Effector memory CD8-positive, alpha-beta T cell (primary cell): ENCODE measurements at regions not wholly inside any gene's neighbourhood (a gene's known extent, or its start where the extent isn't known, plus 50 kb on each side); places are given as distances from the start of the nearest gene placed in this dataset.

Experiments
- ATAC-seq: fragments of 150-1000 bp; cut with Tn5 transposase; replicated peaks from 2 replicates; pipeline ENCODE4 v1.10.0; 2021; ENCODE audit warnings: mild to moderate bottlenecking, moderate library complexity
- DNase-seq, 3 experiments: peaks; one replicate each; pipeline ENCODE4 v3.0.0; 2021
- H3K27ac Mint-ChIP-seq, 2 donors: one replicate each; pipeline ENCODE4 v1.8.0; 2022; ENCODE audit warnings: mild to moderate bottlenecking in 2 of 2, mixed read lengths in 2 of 2, moderate library complexity in 2 of 2
- H3K27me3 Mint-ChIP-seq, 2 donors: one replicate each; pipeline ENCODE4 v1.8.0; 2022; ENCODE audit warnings: mixed read lengths in 2 of 2
- H3K36me3 Mint-ChIP-seq: one replicate; pipeline ENCODE4 v1.8.0; 2022; ENCODE audit warnings: mild to moderate bottlenecking, moderate library complexity, mixed read lengths; ENCODE audit not compliant: insufficient read depth
- H3K4me1 Mint-ChIP-seq, 2 donors: one replicate each; pipeline ENCODE4 v1.8.0; 2022; ENCODE audit warnings: low read depth in 2 of 2, mixed read lengths in 2 of 2
- H3K4me3 Mint-ChIP-seq, 2 donors: one replicate each; pipeline ENCODE4 v1.8.0; 2022; ENCODE audit warnings: mild to moderate bottlenecking in 2 of 2, mixed read lengths in 2 of 2, moderate library complexity in 2 of 2
- H3K9me3 Mint-ChIP-seq, 2 donors: one replicate each; pipeline ENCODE4 v1.8.0; 2022; ENCODE audit warnings: mixed read lengths in 2 of 2

- Mint-ChIP-seq H3K36me3 (no peaks in the 10 kb centered on the region), H3K4me3 (no peak overlapping the region), H3K4me1 (peaks cover 2 to 5% of the 10 kb centered on the region in 2 donors), H3K9me3 (peaks cover 8 to 10% of the 10 kb centered on the region in 2 donors), H3K27me3 (peaks cover 22 to 29% of the 10 kb centered on the region in 2 donors), H3K27ac (no peak overlapping the region)
- no peak for ATAC-seq
- DNase-seq: no peak
Measured at GRCh38 chr16:86215233-86215978, 294.9 kb upstream of the FOXF1 start.

DNA sequence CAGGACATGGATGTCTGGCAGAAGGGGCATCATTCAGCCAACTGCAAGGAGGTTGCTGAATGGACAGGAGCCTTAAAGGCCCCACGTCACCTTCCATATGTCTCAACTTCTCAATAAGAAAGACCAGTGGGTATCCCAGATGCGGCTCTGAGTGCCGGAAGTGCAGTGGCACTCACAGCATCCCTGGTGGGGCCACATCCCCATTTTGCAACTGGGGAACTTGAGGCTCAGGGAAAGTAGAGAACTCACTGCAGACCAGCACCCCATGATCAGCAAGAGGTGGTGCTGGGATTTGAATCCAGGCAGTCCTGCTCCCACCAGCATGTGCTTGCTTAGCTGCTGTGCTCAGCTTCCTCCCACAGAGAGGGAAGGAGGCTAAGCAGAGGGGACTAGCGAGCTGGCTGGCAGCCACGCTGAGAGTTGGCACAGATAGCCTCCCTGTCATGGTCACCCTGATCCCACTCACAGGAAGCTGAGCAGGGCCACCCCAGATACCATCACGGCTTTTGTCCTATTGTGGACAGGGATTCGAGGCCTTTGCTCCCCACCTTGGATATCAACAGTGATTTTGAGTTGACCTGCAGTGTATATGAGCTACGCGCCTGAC, 294.2 kb upstream of the FOXF1 start:
- Mint-ChIP-seq H3K9me3 (peaks cover 8 to 10% of the 10 kb centered on the region in 2 donors), H3K4me3 (no peak overlapping the region), H3K4me1 (peaks cover 2 to 5% of the 10 kb centered on the region in 2 donors), H3K27me3 (peaks cover 28 to 29% of the 10 kb centered on the region in 2 donors), H3K27ac (no peak overlapping the region), H3K36me3 (no peaks in the 10 kb centered on the region)
- ATAC-seq: no peak
- no peak for DNase-seq

DNA sequence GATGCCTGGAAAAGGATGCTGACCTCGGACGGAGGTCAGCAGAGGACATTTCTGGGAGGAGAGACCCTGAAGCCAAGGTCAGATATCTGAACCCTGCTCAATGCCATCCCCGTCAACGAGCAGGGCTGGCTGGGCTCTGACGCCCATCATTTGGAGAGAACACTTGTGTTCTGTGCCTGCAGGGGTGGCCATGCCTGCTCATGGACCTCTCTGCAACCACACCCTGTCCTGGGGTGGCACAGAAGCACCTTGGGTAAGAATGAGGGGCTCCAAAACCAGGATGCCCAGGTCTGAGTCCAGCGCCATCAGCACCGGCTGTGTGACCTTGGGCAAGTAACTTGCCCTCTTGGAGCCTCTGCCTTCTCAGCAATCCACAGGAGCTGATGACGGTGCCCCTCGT, 293.7 kb upstream of the FOXF1 start:
- H3K4me3 Mint-ChIP-seq: no peak overlapping the region
- no peaks in the 10 kb centered on the region for H3K36me3 Mint-ChIP-seq
- H3K27ac Mint-ChIP-seq: no peak overlapping the region
- DNase-seq (no peak), ATAC-seq (no peak)
- H3K4me1 Mint-ChIP-seq: peaks cover 2 to 5% of the 10 kb centered on the region in 2 donors
- peaks cover 8 to 10% of the 10 kb centered on the region in 2 donors for H3K9me3 Mint-ChIP-seq
- peaks cover 28 to 29% of the 10 kb centered on the region in 2 donors for H3K27me3 Mint-ChIP-seq

DNA sequence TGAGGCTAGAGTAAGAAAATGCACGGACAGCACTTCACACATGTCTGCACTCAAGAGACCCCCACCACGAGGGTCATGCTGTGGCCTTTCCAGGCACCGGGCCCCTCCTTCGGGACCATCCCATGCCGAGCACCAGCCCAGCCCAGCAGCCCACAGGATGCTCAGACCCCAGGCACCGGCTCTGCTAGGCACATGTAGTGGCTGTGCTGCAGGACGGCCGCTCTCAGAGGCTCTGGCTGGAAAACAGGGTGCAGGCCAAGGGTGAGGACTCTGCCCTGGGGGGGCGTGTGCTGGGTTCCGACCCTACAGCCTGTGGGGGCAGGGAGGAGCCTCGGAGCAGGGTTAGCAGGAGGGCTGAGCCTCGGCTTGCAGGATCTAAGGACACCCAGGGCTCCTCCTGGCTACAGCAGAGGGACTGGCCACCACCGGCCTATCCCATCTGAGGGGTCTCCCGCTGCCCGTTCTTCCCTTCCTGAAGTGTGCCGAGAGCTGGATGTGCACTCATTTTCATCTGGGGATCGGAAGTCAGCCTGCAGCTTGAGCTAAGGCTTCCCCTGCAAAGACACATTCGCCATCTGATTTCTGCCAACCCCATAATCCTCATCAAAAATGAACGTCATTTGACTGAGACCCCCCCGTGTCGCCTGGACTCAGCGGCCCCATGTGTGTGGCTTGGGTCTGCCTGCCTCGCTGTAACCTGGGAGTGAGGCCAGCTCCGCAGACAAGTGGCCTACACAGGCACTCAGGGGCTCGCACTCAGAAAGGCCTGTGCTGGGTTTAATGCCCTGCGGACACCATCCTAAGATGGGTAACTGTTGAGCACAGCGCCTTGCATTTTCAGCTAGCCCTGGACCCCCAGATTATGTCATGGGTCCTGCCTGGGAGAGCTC, 293.1 kb upstream of the FOXF1 start:
- DNase-seq (no peak), ATAC-seq (no peak)
- H3K4me1 Mint-ChIP-seq: peaks cover 2 to 5% of the 10 kb centered on the region in 2 donors
- no peak overlapping the region for H3K4me3 Mint-ChIP-seq
- H3K27me3 Mint-ChIP-seq: peaks cover 28 to 29% of the 10 kb centered on the region in 2 donors
- no peak overlapping the region for H3K27ac Mint-ChIP-seq
- H3K9me3 Mint-ChIP-seq: peaks cover 8 to 10% of the 10 kb centered on the region in 2 donors
- H3K36me3 Mint-ChIP-seq: no peaks in the 10 kb centered on the region

DNA sequence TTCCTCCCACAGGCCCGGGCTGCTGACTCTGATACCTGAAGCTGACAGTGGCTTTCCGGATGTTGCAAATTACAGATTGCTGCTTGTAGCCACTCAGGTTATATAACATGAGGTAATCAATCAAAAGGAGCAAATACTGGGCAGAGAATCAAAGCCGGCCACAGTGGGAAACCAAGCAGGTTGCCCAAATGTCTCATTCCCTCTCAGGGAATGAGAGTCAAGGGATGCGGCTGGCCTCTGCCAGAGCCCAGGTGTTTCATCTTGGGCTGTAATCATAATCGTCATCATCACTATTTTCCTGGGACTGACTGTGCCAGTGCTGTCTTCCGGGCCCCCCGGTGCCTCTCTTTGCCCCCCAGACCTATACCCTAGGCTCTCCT, 292.4 kb upstream of the FOXF1 start:
- Mint-ChIP-seq H3K9me3 (peaks cover 2 to 4% of the 10 kb centered on the region in 2 donors), H3K4me1 (peaks cover 2% of the 10 kb centered on the region in 2 donors), H3K27ac (no peak overlapping the region), H3K4me3 (no peak overlapping the region), H3K36me3 (no peaks in the 10 kb centered on the region), H3K27me3 (peaks cover 28 to 29% of the 10 kb centered on the region in 2 donors)
- no peak for DNase-seq
- ATAC-seq: no peak

DNA sequence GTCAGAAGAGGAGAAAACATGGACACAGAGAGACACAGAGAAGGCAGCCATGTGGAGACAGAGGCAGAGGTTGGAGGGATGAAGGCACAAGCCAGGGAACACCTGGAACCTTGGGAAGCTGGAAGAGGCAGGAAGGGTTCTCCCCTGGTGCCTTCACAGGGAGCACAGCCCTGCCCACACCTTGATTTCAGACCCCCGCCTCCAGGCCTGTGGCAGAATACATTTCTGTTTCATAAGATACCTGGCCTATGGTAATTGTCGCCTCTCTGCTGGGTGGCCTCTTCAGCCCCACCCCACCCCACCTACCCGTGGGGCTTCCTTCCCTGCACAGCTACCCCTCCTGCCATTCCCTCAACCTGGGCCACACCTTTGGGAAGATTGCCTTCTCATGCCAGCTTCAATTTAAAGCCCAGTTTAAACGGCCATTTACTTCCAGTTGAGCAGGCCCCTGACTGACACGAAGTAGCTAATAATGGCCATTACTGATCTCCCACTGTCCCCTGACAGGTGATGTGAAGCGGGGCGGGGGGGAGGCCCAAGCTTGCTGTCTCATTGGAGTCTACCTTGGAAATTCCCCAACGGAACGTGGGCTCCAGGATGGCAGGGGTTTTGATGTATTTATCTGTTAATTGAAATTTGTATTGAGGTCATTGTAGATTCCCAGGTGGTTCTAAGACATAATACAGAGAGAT, 291.7 kb upstream of the FOXF1 start:
- Mint-ChIP-seq H3K4me1 (no peaks in the 10 kb centered on the region), H3K4me3 (no peak overlapping the region), H3K27me3 (peaks cover 29 to 34% of the 10 kb centered on the region in 2 donors), H3K36me3 (no peaks in the 10 kb centered on the region), H3K27ac (no peak overlapping the region), H3K9me3 (no peaks in the 10 kb centered on the region)
- DNase-seq (no peak), ATAC-seq (no peak)

DNA sequence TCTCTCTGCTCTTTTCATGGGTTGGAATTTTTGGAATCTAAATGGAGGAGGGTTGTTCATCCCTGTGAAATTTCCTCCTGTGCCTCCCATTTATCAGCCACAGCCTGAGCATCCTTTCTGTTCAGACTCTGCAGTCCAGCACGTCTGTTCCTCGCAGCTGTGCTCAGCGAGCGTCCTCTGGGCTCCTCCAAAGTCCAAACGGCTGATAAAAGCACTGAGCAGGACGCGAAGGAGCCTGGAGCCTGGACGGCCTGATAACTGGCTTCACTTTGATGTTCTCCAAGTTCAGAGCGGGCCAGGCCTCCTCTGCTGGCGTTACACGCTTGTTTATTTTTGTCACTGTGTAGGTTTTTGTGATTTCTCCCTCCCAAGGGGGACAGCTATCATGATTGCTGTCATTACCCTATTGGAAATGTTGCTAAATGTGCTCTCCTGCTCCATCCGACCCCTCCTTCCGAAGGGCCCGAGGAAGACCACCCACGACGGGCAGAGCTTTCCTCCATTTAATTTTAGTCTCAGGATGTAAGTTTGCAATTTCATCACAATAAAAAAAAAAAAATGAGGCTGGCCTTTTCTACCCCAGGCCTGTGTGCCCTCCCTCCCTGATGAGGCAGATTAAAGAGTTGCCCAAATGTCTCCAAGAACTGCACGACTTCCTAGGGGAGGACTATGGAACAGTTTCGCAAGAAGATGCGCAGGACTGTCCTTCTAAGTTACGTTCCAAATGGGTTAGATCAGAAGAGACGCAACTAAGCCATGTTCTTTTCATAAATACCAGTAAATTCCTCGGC, 290.5 kb upstream of the FOXF1 start:
- H3K27ac Mint-ChIP-seq: no peak overlapping the region
- H3K4me1 Mint-ChIP-seq: no peaks in the 10 kb centered on the region
- ATAC-seq (no peak), DNase-seq (no peak)
- H3K4me3 Mint-ChIP-seq: no peak overlapping the region
- H3K27me3 Mint-ChIP-seq: peaks cover 28 to 33% of the 10 kb centered on the region in 2 donors
- H3K36me3 Mint-ChIP-seq: no peaks in the 10 kb centered on the region
- H3K9me3 Mint-ChIP-seq: no peaks in the 10 kb centered on the region

- no peaks in the 10 kb centered on the region for H3K4me1 Mint-ChIP-seq
- H3K9me3 Mint-ChIP-seq: no peaks in the 10 kb centered on the region
- no peak for DNase-seq
- H3K27me3 Mint-ChIP-seq: peaks cover 21 to 25% of the 10 kb centered on the region in 2 donors
- ATAC-seq: no peak
- H3K27ac Mint-ChIP-seq: no peak overlapping the region
- H3K4me3 Mint-ChIP-seq: no peak overlapping the region
- H3K36me3 Mint-ChIP-seq: no peaks in the 10 kb centered on the region
Measured at GRCh38 chr16:86220561-86220960, 289.8 kb upstream of the FOXF1 start.

DNA sequence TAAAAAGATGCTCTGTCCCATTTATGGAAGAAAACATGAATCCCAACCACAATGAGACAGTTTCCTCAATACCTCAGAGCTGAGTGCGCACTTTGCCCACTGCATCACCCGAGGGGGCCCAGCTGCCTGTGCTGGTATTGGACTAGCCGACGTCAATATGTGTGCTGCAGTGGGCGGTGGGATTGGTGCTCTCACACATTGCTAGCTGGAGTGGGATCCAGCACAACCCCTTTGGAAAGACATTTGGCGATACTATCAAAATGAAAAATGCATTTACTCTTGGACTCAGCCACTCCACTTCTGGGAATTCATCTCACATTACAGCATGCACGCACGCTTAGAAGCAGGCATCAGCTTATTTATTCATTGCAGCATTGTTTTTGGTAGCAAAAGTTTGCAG, 289.2 kb upstream of the FOXF1 start:
- H3K4me1 Mint-ChIP-seq: no peaks in the 10 kb centered on the region
- no peak overlapping the region for H3K27ac Mint-ChIP-seq
- no peaks in the 10 kb centered on the region for H3K9me3 Mint-ChIP-seq
- H3K36me3 Mint-ChIP-seq: no peaks in the 10 kb centered on the region
- no peak overlapping the region for H3K4me3 Mint-ChIP-seq
- H3K27me3 Mint-ChIP-seq: peaks cover 15 to 22% of the 10 kb centered on the region in 2 donors
- DNase-seq (no peak), ATAC-seq (no peak)

GRCh38 chr16:86222547-86222946, 287.8 kb upstream of the FOXF1 start:
- ATAC-seq (no peak), DNase-seq (no peak)
- H3K36me3 Mint-ChIP-seq: no peaks in the 10 kb centered on the region
- H3K4me1 Mint-ChIP-seq: no peaks in the 10 kb centered on the region
- H3K27me3 Mint-ChIP-seq: peaks cover 16 to 29% of the 10 kb centered on the region in 2 donors
- no peak overlapping the region for H3K27ac Mint-ChIP-seq
- H3K9me3 Mint-ChIP-seq: no peaks in the 10 kb centered on the region
- H3K4me3 Mint-ChIP-seq: no peak overlapping the region

GRCh38 chr16:86222965-86223551, 287.3 kb upstream of the FOXF1 start:
- Mint-ChIP-seq H3K27me3 (peaks cover 22 to 34% of the 10 kb centered on the region in 2 donors), H3K27ac (no peak overlapping the region), H3K36me3 (no peaks in the 10 kb centered on the region), H3K9me3 (no peaks in the 10 kb centered on the region), H3K4me3 (no peak overlapping the region), H3K4me1 (no peaks in the 10 kb centered on the region)
- ATAC-seq: no peak
- DNase-seq: no peak

DNA sequence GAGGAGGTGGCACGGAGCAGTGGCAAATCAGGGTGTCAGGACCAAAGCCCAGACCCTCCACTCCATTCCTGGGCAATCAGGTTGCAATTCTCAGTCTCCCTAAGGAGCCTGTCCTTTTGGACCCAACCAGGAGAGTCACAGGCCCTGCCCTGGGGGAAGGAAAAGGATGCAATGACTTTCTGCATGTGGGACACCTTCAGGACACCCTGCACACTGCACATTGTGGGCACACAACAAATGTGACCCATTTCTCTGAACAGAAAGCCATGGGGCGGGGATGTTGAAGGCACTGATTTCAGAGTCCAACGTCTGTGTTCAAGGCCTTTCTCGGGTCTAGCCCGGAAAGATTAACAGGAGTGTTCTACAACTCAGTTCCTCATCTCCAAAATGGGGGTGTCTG, 286.2 kb upstream of the FOXF1 start:
- no peaks in the 10 kb centered on the region for H3K9me3 Mint-ChIP-seq
- H3K27me3 Mint-ChIP-seq: peaks cover 24 to 34% of the 10 kb centered on the region in 2 donors
- no peak overlapping the region for H3K27ac Mint-ChIP-seq
- H3K36me3 Mint-ChIP-seq: no peaks in the 10 kb centered on the region
- no peak for DNase-seq
- H3K4me1 Mint-ChIP-seq: no peaks in the 10 kb centered on the region
- no peak overlapping the region for H3K4me3 Mint-ChIP-seq
- no peak for ATAC-seq
